ENCODE measurements at regions not wholly inside any gene's neighbourhood (a gene's known extent, or its start where the extent isn't known, plus 50 kb on each side); places are given as distances from the start of the nearest gene placed in this dataset.

- H3K4me2 ChIP-seq (ENCODE audit: low read length): no peak overlapping the region
- H3K9me3 ChIP-seq (ENCODE audit: low read length): no peaks in the 10 kb centered on the region
- H3K9me2 ChIP-seq (ENCODE audit: insufficient read depth, low read length): no peaks in the 10 kb centered on the region
- H3K36me3 ChIP-seq (ENCODE audit: insufficient read depth, low read length): no peaks in the 10 kb centered on the region
- TF ChIP-seq REST (IDR thresholded peaks at IDR 0.05; ENCODE audit: borderline replicate concordance): no peak
- TF ChIP-seq TAF1 (IDR thresholded peaks at IDR 0.05; ENCODE audit: low read depth): no peak
- no peak for TF ChIP-seq CTCF (IDR thresholded peaks at IDR 0.05; ENCODE audit: poor library complexity, severe bottlenecking)
- no peak for TF ChIP-seq RAD21 (conservative IDR thresholded peaks at IDR 0.05)
- no peak for TF ChIP-seq EZH2 (IDR thresholded peaks at IDR 0.05; ENCODE audit: borderline replicate concordance, insufficient read depth, low read length, poor library complexity, severe bottlenecking)
- TF ChIP-seq EP300 (conservative IDR thresholded peaks at IDR 0.05; ENCODE audit: poor library complexity, severe bottlenecking): no peak
- no peak for TF ChIP-seq POLR2AphosphoS5 (IDR thresholded peaks at IDR 0.05)
- no peak for TF ChIP-seq SMC3 (conservative IDR thresholded peaks at IDR 0.05; ENCODE audit: poor library complexity)
- TF ChIP-seq MXI1 (conservative IDR thresholded peaks at IDR 0.05; ENCODE audit: poor library complexity, severe bottlenecking): no peak
- H3K27me3 ChIP-seq (ENCODE audit: insufficient read depth, low read depth, low read length): peaks cover 3% of the 10 kb centered on the region
- H3K27ac ChIP-seq (ENCODE audit: low read length): no peak overlapping the region
- no peaks in the 10 kb centered on the region for H3K79me2 ChIP-seq (replicated peaks; ENCODE audit: insufficient read depth, low read length)
- no peak overlapping the region for H3K4me3 ChIP-seq (ENCODE audit: low read length)
- H3K9ac ChIP-seq (ENCODE audit: low read length): no peak overlapping the region
- no peak overlapping the region for H2AFZ ChIP-seq (ENCODE audit: low read depth, low read length)
- no peaks in the 10 kb centered on the region for H4K20me1 ChIP-seq (ENCODE audit: insufficient read depth)
- H3F3A ChIP-seq (ENCODE audit: insufficient read depth, low read length, poor library complexity, severe bottlenecking): no peaks in the 10 kb centered on the region
Observed at GRCh38 chr1:59018446-59018845, 234.6 kb upstream of the JUN start.

GRCh38 chr1:59018860-59019259, 235.0 kb upstream of the JUN start:
- Histone ChIP-seq H4K20me1 (ENCODE audit: insufficient read depth) (no peaks in the 10 kb centered on the region), H3K9me2 (ENCODE audit: insufficient read depth, low read length) (no peaks in the 10 kb centered on the region), H3K27me3 (ENCODE audit: insufficient read depth, low read depth, low read length) (peaks cover 2% of the 10 kb centered on the region), H3F3A (ENCODE audit: insufficient read depth, low read length, poor library complexity, severe bottlenecking) (no peaks in the 10 kb centered on the region), H3K4me3 (ENCODE audit: low read length) (no peak overlapping the region), H3K4me2 (ENCODE audit: low read length) (no peak overlapping the region), H3K9ac (ENCODE audit: low read length) (no peak overlapping the region), H3K36me3 (ENCODE audit: insufficient read depth, low read length) (no peaks in the 10 kb centered on the region), H3K9me3 (ENCODE audit: low read length) (no peaks in the 10 kb centered on the region), H2AFZ (ENCODE audit: low read depth, low read length) (no peak overlapping the region), H3K79me2 (replicated peaks; ENCODE audit: insufficient read depth, low read length) (no peaks in the 10 kb centered on the region), H3K27ac (ENCODE audit: low read length) (no peak overlapping the region)
- TF ChIP-seq TAF1 (IDR thresholded peaks at IDR 0.05; ENCODE audit: low read depth) (no peak), CTCF (IDR thresholded peaks at IDR 0.05; ENCODE audit: poor library complexity, severe bottlenecking) (no peak), EZH2 (IDR thresholded peaks at IDR 0.05; ENCODE audit: borderline replicate concordance, insufficient read depth, low read length, poor library complexity, severe bottlenecking) (no peak), SMC3 (conservative IDR thresholded peaks at IDR 0.05; ENCODE audit: poor library complexity) (no peak), RAD21 (conservative IDR thresholded peaks at IDR 0.05) (no peak), REST (IDR thresholded peaks at IDR 0.05; ENCODE audit: borderline replicate concordance) (no peak), MXI1 (conservative IDR thresholded peaks at IDR 0.05; ENCODE audit: poor library complexity, severe bottlenecking) (no peak), POLR2AphosphoS5 (IDR thresholded peaks at IDR 0.05) (no peak), EP300 (conservative IDR thresholded peaks at IDR 0.05; ENCODE audit: poor library complexity, severe bottlenecking) (no peak)
